AG08395 (cell line): ENCODE measurements at regions not wholly inside any gene's neighbourhood (a gene's known extent, or its start where the extent isn't known, plus 50 kb on each side); places are given as distances from the start of the nearest gene placed in this dataset.
"Not testable (repeated sequence)": the region's sequence is repeated elsewhere in the genome, so short reads cannot be mapped to it uniquely, and the experiment has no call there.

ENCODE experiments used
- DNase-seq: peaks from one replicate; pipeline ENCODE4 v3.0.0; 2012; ENCODE audit warnings: mixed read lengths, low spot score

GRCh38 chr5:98128271-98128670 is 645.2 kb upstream of the RGMB start:
- no peak for DNase-seq

DNA sequence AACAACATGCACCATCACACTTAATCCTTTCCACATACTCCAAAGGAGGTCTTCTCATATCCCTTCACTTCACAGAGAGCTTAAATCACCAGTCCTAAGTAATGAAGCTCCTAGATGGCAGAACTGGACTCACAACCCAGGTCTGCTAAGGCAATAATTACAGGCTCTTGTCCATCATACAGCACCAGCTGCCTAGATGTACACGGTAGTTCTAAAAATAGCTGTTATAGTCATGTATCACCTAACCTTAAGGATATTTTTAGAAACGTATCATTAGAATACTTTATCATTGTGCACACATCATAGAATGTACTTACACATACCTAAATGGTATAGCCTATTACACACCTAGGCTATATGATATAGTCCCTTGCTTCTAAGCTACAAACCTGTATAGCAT is 644.6 kb upstream of the RGMB start:
- no peak for DNase-seq

- no peak for DNase-seq
These were observed 643.0 kb upstream of the RGMB start for GRCh38 chr5:98130261-98131035.

DNA sequence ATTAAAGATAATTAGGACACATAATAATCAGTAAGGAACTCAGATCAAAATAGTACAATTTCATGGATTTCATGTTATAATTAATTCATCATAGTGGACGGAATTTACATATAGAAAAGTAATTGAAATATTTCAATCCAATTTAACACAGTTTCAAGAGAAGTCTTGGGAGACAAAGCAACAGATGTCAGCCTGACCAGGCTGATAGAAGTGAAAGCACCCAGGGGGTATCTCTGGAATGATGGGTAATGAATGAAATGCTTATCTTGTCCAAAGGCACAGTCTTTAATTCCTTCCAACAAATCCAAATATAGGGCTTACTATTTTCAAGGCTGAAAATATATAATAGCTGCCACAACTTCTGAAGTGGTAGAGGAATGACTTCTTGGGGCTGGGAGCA is 629.3 kb upstream of the RGMB start:
- DNase-seq: no peak

DNA sequence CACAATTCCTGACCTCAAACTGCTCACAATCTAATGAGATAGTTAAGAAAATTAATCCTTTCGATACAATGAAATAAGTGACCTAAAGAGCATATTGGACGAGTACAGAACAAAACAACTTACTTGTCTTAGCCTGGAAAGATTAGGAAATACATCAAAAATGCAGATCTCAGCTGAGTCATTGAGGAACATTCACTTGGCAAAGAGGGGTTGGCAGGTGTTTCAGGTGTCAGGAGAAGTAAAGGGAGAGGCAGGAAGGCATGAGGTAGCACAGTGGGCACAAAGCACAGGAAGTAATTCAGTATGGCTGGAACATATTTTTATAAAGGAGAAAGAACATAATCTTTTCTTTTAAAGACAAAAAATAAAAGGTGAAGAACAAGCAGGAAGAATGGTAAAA is 628.8 kb upstream of the RGMB start:
- no peak for DNase-seq

GRCh38 chr5:98157368-98157767 is 616.1 kb upstream of the RGMB start:
- DNase-seq: no peak

- DNase-seq: no peak
These were observed 615.0 kb upstream of the RGMB start for GRCh38 chr5:98158440-98158839.

GRCh38 chr5:98163796-98164493 is 609.5 kb upstream of the RGMB start:
- no peak for DNase-seq

DNA sequence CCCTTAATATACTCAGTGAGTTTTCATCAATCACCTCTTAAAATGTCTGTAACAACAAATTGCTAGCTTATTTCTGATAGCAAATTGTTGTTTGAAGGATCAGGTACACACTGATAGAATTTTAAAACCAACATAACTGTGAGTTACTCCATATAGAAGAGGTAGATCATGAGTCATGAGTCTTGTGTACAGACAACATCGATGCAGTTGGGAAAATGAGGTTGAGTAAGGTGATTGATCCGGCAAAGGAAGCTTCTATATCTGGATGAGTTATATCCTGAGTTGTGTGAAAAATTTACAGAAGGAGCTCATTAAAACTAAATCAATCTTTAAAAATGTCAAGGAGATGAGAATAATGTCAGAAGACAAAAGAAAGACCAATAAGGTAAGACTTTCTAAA is 604.6 kb upstream of the RGMB start:
- no peak for DNase-seq

- DNase-seq: no peak
These were observed 602.5 kb upstream of the RGMB start for GRCh38 chr5:98170994-98171393.

DNA sequence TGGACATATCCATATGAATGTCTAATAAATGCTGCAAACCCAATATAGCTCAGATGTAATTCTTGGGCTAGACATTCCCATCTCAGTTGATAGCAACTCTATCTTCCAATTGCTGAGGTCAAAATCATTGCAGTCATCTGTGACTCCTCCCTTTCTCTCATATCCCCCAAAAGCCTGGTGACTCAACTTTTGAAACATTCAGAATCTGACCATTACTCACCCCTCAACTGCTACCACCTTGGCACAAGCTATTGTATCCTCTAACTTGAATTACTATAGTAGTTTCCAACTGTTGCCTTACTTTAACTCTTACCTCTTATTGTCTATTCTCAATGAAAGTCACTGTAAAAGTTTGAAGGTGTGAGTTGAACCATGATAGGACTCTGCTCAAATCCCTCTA is 600.1 kb upstream of the RGMB start:
- DNase-seq: peak; percentile 47

GRCh38 chr5:98175474-98175873 is 598.0 kb upstream of the RGMB start:
- no peak for DNase-seq

- DNase-seq: no peak
These were observed 593.4 kb upstream of the RGMB start for GRCh38 chr5:98179791-98180755.

DNA sequence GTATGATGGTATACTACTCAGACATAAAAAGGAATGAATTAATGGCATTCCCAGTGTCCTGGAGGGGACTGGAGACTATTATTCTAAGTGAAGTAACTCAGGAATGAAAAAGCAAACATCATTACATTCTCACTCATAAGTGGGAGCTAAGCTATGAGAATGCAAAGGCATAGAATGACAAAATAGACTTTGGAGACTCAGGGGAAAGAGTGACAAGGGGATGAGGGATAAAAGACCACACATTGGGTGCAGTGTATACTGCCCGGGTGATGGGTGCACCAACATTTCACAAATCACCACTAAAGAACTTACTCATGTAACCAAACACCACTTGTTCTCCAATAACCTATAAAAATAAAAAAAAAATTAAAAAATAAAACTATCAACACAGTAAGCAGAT is 587.3 kb upstream of the RGMB start:
- DNase-seq: no peak

DNA sequence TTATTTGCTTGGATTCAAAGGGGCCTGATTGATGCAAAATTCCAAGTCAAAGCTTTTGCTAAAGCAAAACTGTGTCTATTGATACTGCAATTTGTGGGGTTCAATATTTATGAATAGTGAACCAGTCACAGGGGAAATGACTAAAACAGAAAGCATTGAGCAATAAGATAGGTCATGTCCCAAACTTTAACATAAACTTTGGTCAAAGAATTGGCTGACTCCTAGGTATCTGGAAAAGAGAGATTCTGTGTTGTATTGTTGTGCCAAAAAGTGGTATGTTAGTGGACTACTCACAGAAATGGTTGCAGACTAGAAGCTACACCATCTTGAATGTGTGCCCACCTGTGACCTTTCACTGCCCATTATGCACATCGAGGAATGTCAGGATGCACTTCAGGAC is 585.5 kb upstream of the RGMB start:
- DNase-seq: no peak

DNA sequence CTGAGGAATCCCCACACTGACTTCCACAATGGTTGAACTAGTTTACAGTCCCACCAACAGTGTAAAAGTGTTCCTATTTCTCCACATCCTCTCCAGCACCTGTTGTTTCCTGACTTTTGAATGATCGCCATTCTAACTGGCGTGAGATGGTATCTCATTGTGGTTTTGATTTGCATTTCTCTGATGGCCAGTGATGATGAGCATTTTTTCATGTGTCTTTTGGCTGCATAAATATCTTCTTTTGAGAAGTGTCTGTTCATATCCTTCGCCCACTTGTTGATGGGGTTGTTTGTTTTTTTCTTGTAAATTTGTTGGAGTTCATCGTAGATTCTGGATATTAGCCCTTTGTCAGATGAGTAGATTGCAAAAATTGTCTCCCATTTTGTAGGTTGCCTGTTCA is 583.1 kb upstream of the RGMB start:
- not testable (repeated sequence) for DNase-seq

GRCh38 chr5:98193921-98194760 is 579.3 kb upstream of the RGMB start:
- no peak for DNase-seq

- no peak for DNase-seq
These were observed 572.5 kb upstream of the RGMB start for GRCh38 chr5:98200726-98201541.

DNA sequence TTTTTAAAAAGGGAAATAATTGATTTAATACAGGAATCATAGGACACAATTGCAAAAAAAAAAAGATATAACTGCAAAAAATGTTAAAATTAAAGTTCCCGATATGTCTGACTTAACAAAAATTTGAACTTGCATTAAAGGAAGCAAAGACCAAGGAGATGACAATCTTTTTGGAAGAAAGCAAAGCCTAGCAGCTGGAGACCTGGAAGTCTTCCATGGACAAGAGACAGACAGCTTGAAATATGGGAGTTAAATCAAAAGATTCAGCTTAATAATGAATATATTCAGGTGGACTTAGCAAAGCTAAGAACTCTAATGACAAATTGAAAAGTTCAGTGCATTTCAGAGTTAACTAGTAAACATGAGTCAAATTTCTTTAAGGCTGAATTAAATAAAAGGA is 568.7 kb upstream of the RGMB start:
- no peak for DNase-seq

GRCh38 chr5:98205691-98206461 is 567.6 kb upstream of the RGMB start:
- peak; percentile 31 for DNase-seq
